MM.1S (cell line): ENCODE measurements at regions not wholly inside any gene's neighbourhood (a gene's known extent, or its start where the extent isn't known, plus 50 kb on each side); places are given as distances from the start of the nearest gene placed in this dataset.

Experiments used
- DNase-seq: peaks from one replicate; pipeline ENCODE4 v3.0.0-alpha.2; 2015
- H2AFZ ChIP-seq: fragments of 300-600 bp; sonication (generic); 2 replicates; pipeline ENCODE4 v1.6.0; 2016; ENCODE audit warnings: antibody characterized with exemption, low read length
- H3F3A ChIP-seq: fragments of 300-600 bp; sonication (generic); 2 replicates; pipeline ENCODE4 v1.6.1; 2016; ENCODE audit warnings: mild to moderate bottlenecking, antibody characterized with exemption, low read length, moderate library complexity, mixed read lengths; ENCODE audit not compliant: insufficient read depth
- H3K27ac ChIP-seq: fragments of 300-600 bp; sonication (generic); 2 replicates; pipeline ENCODE4 v1.5.1; 2016; ENCODE audit warnings: mild to moderate bottlenecking, low read length
- H3K27me3 ChIP-seq: fragments of 300-600 bp; sonication (generic); replicated peaks from 2 replicates; pipeline ENCODE4 v1.6.0; 2016; ENCODE audit warnings: low read length; ENCODE audit not compliant: insufficient read depth
- H3K36me3 ChIP-seq: fragments of 300-600 bp; sonication (generic); replicated peaks from 2 replicates; pipeline ENCODE4 v1.6.1; 2016; ENCODE audit warnings: mild to moderate bottlenecking, low read length, mixed read lengths; ENCODE audit not compliant: insufficient read depth
- H3K4me1 ChIP-seq: fragments of 300-600 bp; sonication (generic); 2 replicates; pipeline ENCODE4 v1.6.1; 2016; ENCODE audit warnings: low read length, mixed read lengths
- H3K4me2 ChIP-seq: fragments of 300-600 bp; sonication (generic); 2 replicates; pipeline ENCODE4 v1.6.0; 2016; ENCODE audit warnings: low read depth, low read length
- H3K4me3 ChIP-seq: fragments of 300-600 bp; sonication (generic); 2 replicates; pipeline ENCODE4 v1.5.1; 2016; ENCODE audit warnings: low read length, mixed read lengths
- H3K79me2 ChIP-seq: fragments of 300-600 bp; sonication (generic); 2 replicates; pipeline ENCODE4 v1.6.1; 2016; ENCODE audit warnings: mixed run types, low read length, mixed read lengths
- H3K9ac ChIP-seq: fragments of 300-600 bp; sonication (generic); 2 replicates; pipeline ENCODE4 v1.6.1; 2016; ENCODE audit warnings: low read length, mixed read lengths
- H3K9me2 ChIP-seq: fragments of 300-600 bp; sonication (generic); replicated peaks from 2 replicates; pipeline ENCODE4 v1.6.1; 2016; ENCODE audit warnings: mild to moderate bottlenecking, low read length, mixed read lengths; ENCODE audit not compliant: insufficient read depth
- H3K9me3 ChIP-seq: fragments of 300-600 bp; sonication (generic); replicated peaks from 2 replicates; pipeline ENCODE4 v1.6.1; 2016; ENCODE audit warnings: mild to moderate bottlenecking, low read length, mixed read lengths; ENCODE audit not compliant: insufficient read depth
- H4K20me1 ChIP-seq: fragments of 300-600 bp; sonication (generic); 2 replicates; pipeline ENCODE4 v1.6.1; 2016; ENCODE audit warnings: mild to moderate bottlenecking, low read length, moderate library complexity, mixed read lengths; ENCODE audit not compliant: insufficient read depth
- CTCF ChIP-seq: fragments of 300-600 bp; sonication (generic); IDR thresholded peaks from 2 replicates; pipeline ENCODE4 v1.5.1; 2016; ENCODE audit warnings: antibody characterized with exemption, low read length, mixed read lengths
- EZH2 ChIP-seq: fragments of 300-600 bp; sonication (generic); optimal IDR thresholded peaks from 2 replicates; pipeline ENCODE3; 2017; ENCODE audit warnings: low read depth, mild to moderate bottlenecking, antibody characterized with exemption, low read length, mixed read lengths
- EZH2phosphoT487 ChIP-seq: fragments of 300-600 bp; sonication (generic); IDR thresholded peaks from 2 replicates; pipeline ENCODE4 v1.6.1; 2018; ENCODE audit warnings: antibody characterized with exemption, low read length

GRCh38 chr15:98501192-98501591 lies 147.1 kb upstream of the IGF1R start:
- Histone ChIP-seq H4K20me1 (no peaks in the 10 kb centered on the region), H3K9me2 (no peaks in the 10 kb centered on the region), H3K9ac (no peak overlapping the region), H3F3A (no peaks in the 10 kb centered on the region), H3K36me3 (no peaks in the 10 kb centered on the region), H3K4me1 (no peaks in the 10 kb centered on the region), H3K9me3 (no peaks in the 10 kb centered on the region), H3K4me3 (no peak overlapping the region), H3K27ac (no peak overlapping the region), H3K4me2 (no peak overlapping the region), H3K79me2 (no peaks in the 10 kb centered on the region), H2AFZ (no peak overlapping the region), H3K27me3 (no peaks in the 10 kb centered on the region)
- TF ChIP-seq EZH2 (no peak), EZH2phosphoT487 (no peak), CTCF (no peak)
- DNase-seq: no peak

GRCh38 chr15:98501632-98502031 lies 146.7 kb upstream of the IGF1R start:
- Histone ChIP-seq H3K4me1 (no peaks in the 10 kb centered on the region), H4K20me1 (no peaks in the 10 kb centered on the region), H3K79me2 (no peaks in the 10 kb centered on the region), H3F3A (no peaks in the 10 kb centered on the region), H3K36me3 (no peaks in the 10 kb centered on the region), H2AFZ (no peak overlapping the region), H3K27ac (no peak overlapping the region), H3K9me3 (no peaks in the 10 kb centered on the region), H3K27me3 (no peaks in the 10 kb centered on the region), H3K4me2 (no peak overlapping the region), H3K4me3 (no peak overlapping the region), H3K9me2 (no peaks in the 10 kb centered on the region), H3K9ac (no peak overlapping the region)
- DNase-seq: no peak
- TF ChIP-seq EZH2 (no peak), EZH2phosphoT487 (no peak), CTCF (no peak)

- H3F3A ChIP-seq: no peaks in the 10 kb centered on the region
- no peaks in the 10 kb centered on the region for H3K4me1 ChIP-seq
- H3K27me3 ChIP-seq: no peaks in the 10 kb centered on the region
- H3K9me2 ChIP-seq: no peaks in the 10 kb centered on the region
- H3K4me2 ChIP-seq: no peak overlapping the region
- H3K9me3 ChIP-seq: no peaks in the 10 kb centered on the region
- H4K20me1 ChIP-seq: no peaks in the 10 kb centered on the region
- no peak overlapping the region for H2AFZ ChIP-seq
- no peak overlapping the region for H3K4me3 ChIP-seq
- TF ChIP-seq EZH2 (no peak), EZH2phosphoT487 (no peak)
- no peaks in the 10 kb centered on the region for H3K79me2 ChIP-seq
- no peak overlapping the region for H3K27ac ChIP-seq
- no peak for DNase-seq
- H3K9ac ChIP-seq: no peak overlapping the region
- H3K36me3 ChIP-seq: no peaks in the 10 kb centered on the region
Measured at GRCh38 chr15:98503970-98504369, 144.4 kb upstream of the IGF1R start.

- TF ChIP-seq CTCF (no peak), EZH2phosphoT487 (no peak), EZH2 (no peak)
- Histone ChIP-seq H4K20me1 (no peaks in the 10 kb centered on the region), H3K9me2 (no peaks in the 10 kb centered on the region), H3K4me2 (no peak overlapping the region), H3K4me3 (no peak overlapping the region), H3K9me3 (no peaks in the 10 kb centered on the region), H3K27ac (no peak overlapping the region), H3K4me1 (no peaks in the 10 kb centered on the region), H3K27me3 (no peaks in the 10 kb centered on the region), H3K79me2 (no peaks in the 10 kb centered on the region), H2AFZ (no peak overlapping the region), H3K9ac (no peak overlapping the region), H3K36me3 (no peaks in the 10 kb centered on the region), H3F3A (no peaks in the 10 kb centered on the region)
- DNase-seq: no peak
Measured at GRCh38 chr15:98504998-98505397, 143.3 kb upstream of the IGF1R start.
